Right atrium auricular region (tissue), 2 donors: ENCODE measurements at regions not wholly inside any gene's neighbourhood (a gene's known extent, or its start where the extent isn't known, plus 50 kb on each side); places are given as distances from the start of the nearest gene placed in this dataset.

Experiments
- DNase-seq: peaks from one replicate; pipeline ENCODE4 v3.0.0-alpha.2; 2019; ENCODE audit warnings: low spot score
- H3K27ac ChIP-seq, 2 donors: fragments of 200-600 bp; sonication (generic); 1 replicate in 1 of 2; 2 replicates in 1 of 2; pipeline ENCODE4 v1.5.1; 2016 to 2019
- H3K27me3 ChIP-seq, 2 donors: fragments of 200-600 bp; sonication (generic); one replicate each; pipeline versions ENCODE4 v1.5.1 to v1.6.0; 2017 to 2019
- H3K36me3 ChIP-seq: fragments of 200-600 bp; sonication (generic); one replicate; pipeline ENCODE4 v1.5.1; 2016
- H3K4me1 ChIP-seq, 2 donors: fragments of 200-600 bp; sonication (generic); one replicate each; pipeline versions ENCODE4 v1.5.1 to v1.6.0; 2017 to 2019
- H3K4me3 ChIP-seq, 2 donors: fragments of 200-600 bp; sonication (generic); 1 replicate in 1 of 2; 2 replicates in 1 of 2; pipeline ENCODE4 v1.5.1; 2017 to 2019; ENCODE audit warnings: mild to moderate bottlenecking in 1 of 2, moderate library complexity in 1 of 2
- H3K9me3 ChIP-seq, 2 donors: fragments of 200-600 bp; sonication (generic); one replicate each; pipeline ENCODE4 v1.5.1; 2019
- TF ChIP-seq, protein P1 (sequence below), 2 donors: fragments of 200-600 bp; sonication (generic); IDR thresholded peaks; one replicate each; pipeline ENCODE4 v1.5.1; 2019; ENCODE audit warnings: antibody characterized with exemption in 2 of 2

- no peak for DNase-seq
- Histone ChIP-seq H3K9me3 (no peaks in the 10 kb centered on the region), H3K27ac (no peak overlapping the region), H3K4me3 (no peak overlapping the region), H3K36me3 (no peaks in the 10 kb centered on the region), H3K4me1 (no peaks in the 10 kb centered on the region), H3K27me3 (no peaks in the 10 kb centered on the region)
- TF ChIP-seq, protein P1, sequence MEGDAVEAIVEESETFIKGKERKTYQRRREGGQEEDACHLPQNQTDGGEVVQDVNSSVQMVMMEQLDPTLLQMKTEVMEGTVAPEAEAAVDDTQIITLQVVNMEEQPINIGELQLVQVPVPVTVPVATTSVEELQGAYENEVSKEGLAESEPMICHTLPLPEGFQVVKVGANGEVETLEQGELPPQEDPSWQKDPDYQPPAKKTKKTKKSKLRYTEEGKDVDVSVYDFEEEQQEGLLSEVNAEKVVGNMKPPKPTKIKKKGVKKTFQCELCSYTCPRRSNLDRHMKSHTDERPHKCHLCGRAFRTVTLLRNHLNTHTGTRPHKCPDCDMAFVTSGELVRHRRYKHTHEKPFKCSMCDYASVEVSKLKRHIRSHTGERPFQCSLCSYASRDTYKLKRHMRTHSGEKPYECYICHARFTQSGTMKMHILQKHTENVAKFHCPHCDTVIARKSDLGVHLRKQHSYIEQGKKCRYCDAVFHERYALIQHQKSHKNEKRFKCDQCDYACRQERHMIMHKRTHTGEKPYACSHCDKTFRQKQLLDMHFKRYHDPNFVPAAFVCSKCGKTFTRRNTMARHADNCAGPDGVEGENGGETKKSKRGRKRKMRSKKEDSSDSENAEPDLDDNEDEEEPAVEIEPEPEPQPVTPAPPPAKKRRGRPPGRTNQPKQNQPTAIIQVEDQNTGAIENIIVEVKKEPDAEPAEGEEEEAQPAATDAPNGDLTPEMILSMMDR (IDR thresholded peaks at IDR 0.05) = no peak
Measured at GRCh38 chr11:106353031-106353430, 275.6 kb downstream of the AASDHPPT start.

- H3K36me3 ChIP-seq = no peaks in the 10 kb centered on the region
- TF ChIP-seq, protein P1 (IDR thresholded peaks at IDR 0.05) = no peak
- H3K27ac ChIP-seq = no peak overlapping the region
- no peaks in the 10 kb centered on the region for H3K27me3 ChIP-seq
- no peaks in the 10 kb centered on the region for H3K9me3 ChIP-seq
- H3K4me3 ChIP-seq = no peak overlapping the region
- DNase-seq = no peak
- H3K4me1 ChIP-seq = no peaks in the 10 kb centered on the region
Measured at GRCh38 chr11:106369224-106369623, 291.8 kb downstream of the AASDHPPT start.

DNA sequence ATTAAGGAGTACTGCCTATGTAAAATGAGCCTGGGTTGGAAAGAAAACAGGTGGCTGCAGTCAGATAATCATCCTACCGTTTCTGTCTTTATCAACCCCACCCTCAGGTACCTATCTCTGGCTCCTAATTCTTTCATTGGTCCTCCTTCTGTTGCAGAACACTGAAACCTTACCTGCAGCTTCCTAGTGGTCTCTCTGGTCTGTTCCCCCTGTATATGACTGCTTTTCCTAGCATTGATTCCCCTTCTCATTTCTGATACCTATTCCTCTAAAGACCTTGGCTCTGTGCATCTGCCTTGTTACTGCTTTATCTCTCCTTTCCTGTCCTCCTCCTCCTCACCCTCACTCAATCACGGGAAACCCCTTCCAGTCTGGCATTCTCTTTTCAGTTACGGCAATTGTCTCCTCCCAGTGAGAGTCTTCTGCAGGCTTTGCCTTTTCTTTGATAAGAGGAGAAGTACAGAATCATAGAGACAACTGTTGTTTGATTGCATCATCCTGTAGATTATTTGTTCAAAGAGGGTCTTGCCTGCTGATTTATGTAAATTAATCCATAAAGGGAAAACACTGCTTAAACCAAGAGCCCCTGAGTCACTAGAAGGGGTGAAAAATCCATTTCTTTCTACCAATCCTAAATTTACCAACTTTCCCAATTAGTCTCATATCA lies 301.2 kb downstream of the AASDHPPT start:
- TF ChIP-seq, protein P1 (IDR thresholded peaks at IDR 0.05) = no peak
- Histone ChIP-seq H3K4me3 (no peak overlapping the region), H3K9me3 (no peaks in the 10 kb centered on the region), H3K27ac (no peak overlapping the region), H3K27me3 (no peaks in the 10 kb centered on the region), H3K36me3 (no peaks in the 10 kb centered on the region), H3K4me1 (no peaks in the 10 kb centered on the region)
- no peak for DNase-seq

GRCh38 chr11:106379265-106379664 lies 301.8 kb downstream of the AASDHPPT start:
- TF ChIP-seq, protein P1 (IDR thresholded peaks at IDR 0.05) = no peak
- no peak overlapping the region for H3K4me3 ChIP-seq
- H3K36me3 ChIP-seq = no peaks in the 10 kb centered on the region
- no peak for DNase-seq
- H3K27ac ChIP-seq = no peak overlapping the region
- H3K4me1 ChIP-seq = no peaks in the 10 kb centered on the region
- H3K27me3 ChIP-seq = no peaks in the 10 kb centered on the region
- no peaks in the 10 kb centered on the region for H3K9me3 ChIP-seq

DNA sequence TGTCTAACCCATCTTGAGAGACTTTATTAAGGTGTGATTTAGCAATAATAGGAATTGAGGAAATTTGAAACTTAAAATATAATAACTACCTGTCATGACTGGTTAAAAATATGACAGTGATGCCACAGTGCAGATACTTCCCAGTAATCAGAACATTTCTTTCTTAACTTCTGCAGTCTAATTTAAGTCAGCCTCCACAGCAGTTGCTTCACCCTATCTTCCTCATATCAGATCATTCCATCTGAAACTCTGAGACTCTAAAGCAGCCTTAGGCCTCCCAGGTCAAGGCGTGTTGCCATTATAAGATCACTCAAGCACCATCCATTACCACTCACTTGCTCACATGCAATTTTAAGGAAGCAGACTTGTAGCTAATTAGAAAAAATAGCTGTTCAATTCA lies 302.2 kb downstream of the AASDHPPT start:
- Histone ChIP-seq H3K36me3 (no peaks in the 10 kb centered on the region), H3K27ac (no peak overlapping the region), H3K27me3 (no peaks in the 10 kb centered on the region), H3K4me1 (no peaks in the 10 kb centered on the region), H3K4me3 (no peak overlapping the region), H3K9me3 (no peaks in the 10 kb centered on the region)
- TF ChIP-seq, protein P1 (IDR thresholded peaks at IDR 0.05) = no peak
- DNase-seq = no peak

DNA sequence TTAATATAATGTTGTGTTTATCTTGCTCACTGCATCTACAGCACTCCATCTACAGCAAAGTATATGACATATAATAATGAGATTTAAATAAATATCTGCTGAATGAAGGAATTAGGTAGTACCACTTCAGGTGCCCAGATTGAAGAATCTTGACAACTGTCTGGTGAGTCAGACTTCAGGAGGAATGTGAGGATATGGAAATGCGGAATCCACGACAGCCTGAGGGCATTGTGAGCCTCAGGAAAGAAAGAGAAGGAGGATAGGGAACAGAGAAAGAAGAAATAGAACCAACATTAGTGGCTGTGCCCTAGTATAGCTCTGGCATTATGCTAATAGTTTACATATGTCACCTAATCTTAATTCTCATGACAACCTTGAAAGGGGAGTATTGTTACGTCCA lies 304.4 kb downstream of the AASDHPPT start:
- TF ChIP-seq, protein P1 (IDR thresholded peaks at IDR 0.05) = no peak
- H3K4me3 ChIP-seq = no peak overlapping the region
- no peaks in the 10 kb centered on the region for H3K27me3 ChIP-seq
- DNase-seq = no peak
- no peaks in the 10 kb centered on the region for H3K4me1 ChIP-seq
- no peaks in the 10 kb centered on the region for H3K36me3 ChIP-seq
- H3K9me3 ChIP-seq = no peaks in the 10 kb centered on the region
- no peak overlapping the region for H3K27ac ChIP-seq
